Mammary epithelial cell (primary cell): ENCODE measurements at regions not wholly inside any gene's neighbourhood (a gene's known extent, or its start where the extent isn't known, plus 50 kb on each side); places are given as distances from the start of the nearest gene placed in this dataset.

ENCODE experiments used
- EZH2 ChIP-seq: IDR thresholded peaks from 2 replicates; pipeline ENCODE4 v1.6.1; 2012; ENCODE audit warnings: low read length, inconsistent platforms, borderline replicate concordance
- TF ChIP-seq, protein P1 (sequence below), 2 donors: IDR thresholded peaks in 1 of 2; conservative IDR thresholded peaks in 1 of 2; 2 replicates each; pipeline ENCODE4 v1.5.1; 2011 to 2012; ENCODE audit warnings: inconsistent platforms in 2 of 2, low read length in 2 of 2, mild to moderate bottlenecking in 2 of 2, control low read depth in 1 of 2, low read depth in 1 of 2; ENCODE audit not compliant: insufficient read depth in 1 of 2; ENCODE audit errors: extremely low read depth in 1 of 2

DNA sequence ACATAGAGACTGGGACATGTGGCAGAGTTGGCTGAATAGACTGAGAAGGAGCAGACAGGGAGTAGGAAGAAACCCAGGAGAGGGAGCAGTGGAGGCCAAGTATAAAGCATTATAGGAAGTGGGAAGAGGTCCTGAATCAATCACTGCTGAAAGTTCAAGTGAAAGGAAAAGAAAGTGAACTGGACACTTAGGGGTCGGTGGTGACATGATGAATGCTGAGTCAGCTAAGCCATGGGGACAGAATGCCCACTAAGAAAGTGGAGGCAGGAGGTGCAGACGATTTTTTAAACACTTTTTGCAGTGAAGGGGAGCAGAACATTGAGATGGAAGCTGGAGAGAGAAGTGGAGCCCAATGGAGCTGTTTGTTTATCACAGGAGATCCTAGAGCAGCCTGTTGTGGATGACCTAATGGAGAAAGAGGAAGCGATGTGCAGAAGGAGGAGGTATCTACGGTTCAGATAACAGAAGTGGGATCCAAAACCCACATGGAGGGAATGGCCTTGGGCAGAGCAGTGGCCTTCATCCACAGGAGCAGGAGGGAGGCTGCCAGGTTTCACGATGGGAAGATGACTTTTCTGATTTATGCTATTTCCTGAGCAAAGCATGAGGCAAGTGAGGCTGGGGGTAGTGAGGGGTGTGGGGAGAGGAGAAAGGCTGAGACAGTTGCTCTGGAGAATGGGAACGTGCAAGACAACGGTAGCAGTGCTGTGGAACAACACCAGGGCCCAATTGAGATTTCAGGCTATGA, 208.2 kb downstream of the RPLP1 start:
- TF ChIP-seq, protein P1, sequence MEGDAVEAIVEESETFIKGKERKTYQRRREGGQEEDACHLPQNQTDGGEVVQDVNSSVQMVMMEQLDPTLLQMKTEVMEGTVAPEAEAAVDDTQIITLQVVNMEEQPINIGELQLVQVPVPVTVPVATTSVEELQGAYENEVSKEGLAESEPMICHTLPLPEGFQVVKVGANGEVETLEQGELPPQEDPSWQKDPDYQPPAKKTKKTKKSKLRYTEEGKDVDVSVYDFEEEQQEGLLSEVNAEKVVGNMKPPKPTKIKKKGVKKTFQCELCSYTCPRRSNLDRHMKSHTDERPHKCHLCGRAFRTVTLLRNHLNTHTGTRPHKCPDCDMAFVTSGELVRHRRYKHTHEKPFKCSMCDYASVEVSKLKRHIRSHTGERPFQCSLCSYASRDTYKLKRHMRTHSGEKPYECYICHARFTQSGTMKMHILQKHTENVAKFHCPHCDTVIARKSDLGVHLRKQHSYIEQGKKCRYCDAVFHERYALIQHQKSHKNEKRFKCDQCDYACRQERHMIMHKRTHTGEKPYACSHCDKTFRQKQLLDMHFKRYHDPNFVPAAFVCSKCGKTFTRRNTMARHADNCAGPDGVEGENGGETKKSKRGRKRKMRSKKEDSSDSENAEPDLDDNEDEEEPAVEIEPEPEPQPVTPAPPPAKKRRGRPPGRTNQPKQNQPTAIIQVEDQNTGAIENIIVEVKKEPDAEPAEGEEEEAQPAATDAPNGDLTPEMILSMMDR (conservative IDR thresholded peaks at IDR 0.05 in 1 of 2, IDR thresholded peaks at IDR 0.05 in 1 of 2; ENCODE audit: extremely low read depth in 1 of 2, insufficient read depth in 1 of 2, low read depth in 1 of 2, low read length in 2 of 2) = no peak
- no peak for TF ChIP-seq EZH2
